K562 (cell line): ENCODE measurements at regions not wholly inside any gene's neighbourhood (a gene's known extent, or its start where the extent isn't known, plus 50 kb on each side); places are given as distances from the start of the nearest gene placed in this dataset.

Experiments
- ARNT ChIP-seq, 2 experiments: fragments of 450-650 bp; IDR thresholded peaks; 2 replicates each; pipeline ENCODE4 v1.6.1; 2016; ENCODE audit warnings: mild to moderate bottlenecking in 1 of 2
- ATF6 ChIP-seq: sonication (generic); formaldehyde crosslinking; IDR thresholded peaks from 2 replicates; pipeline ENCODE4 v1.4.0; 2020; ENCODE audit warnings: mild to moderate bottlenecking, missing genetic modification reagents
- CBFA2T2 ChIP-seq: fragments of 450-650 bp; conservative IDR thresholded peaks from 2 replicates; pipeline ENCODE4 v1.6.1; 2017; ENCODE audit warnings: mild to moderate bottlenecking
- GABPB2 ChIP-seq: fragments of 250-450 bp; sonication (Bioruptor Pico); conservative IDR thresholded peaks from 2 replicates; pipeline ENCODE4 v1.5.1; 2021; ENCODE audit warnings: mild to moderate bottlenecking
- MAFK ChIP-seq: IDR thresholded peaks from 2 replicates; pipeline ENCODE4 v1.6.1; 2011; ENCODE audit warnings: low read length, improper control_type of control experiment
- MCM5 ChIP-seq: fragments of 450-650 bp; IDR thresholded peaks from 2 replicates; pipeline ENCODE4 v1.6.1; 2016; ENCODE audit warnings: low read depth
- MECOM ChIP-seq: fragments of 250-450 bp; sonication (Bioruptor Pico); IDR thresholded peaks from 2 replicates; pipeline ENCODE4 v1.8.0; 2022; ENCODE audit warnings: inconsistent platforms
- NCOA4 ChIP-seq: fragments of 450-650 bp; IDR thresholded peaks from 2 replicates; pipeline ENCODE4 v1.6.1; 2018; ENCODE audit warnings: mild to moderate bottlenecking; ENCODE audit not compliant: partially characterized antibody
- POLR2G ChIP-seq: fragments of 200-400 bp; formaldehyde crosslinking; IDR thresholded peaks from 2 replicates; pipeline ENCODE4 v1.6.1; 2017; ENCODE audit warnings: low read depth, mild to moderate bottlenecking, antibody characterized with exemption, low read length, moderate library complexity
- TAL1 ChIP-seq: fragments of 450-650 bp; IDR thresholded peaks from 2 replicates; pipeline ENCODE4 v1.6.1; 2016; ENCODE audit warnings: mild to moderate bottlenecking
- TF ChIP-seq, protein P1 (sequence below): fragments of 450-650 bp; IDR thresholded peaks from 2 replicates; pipeline ENCODE4 v1.6.1; 2016; ENCODE audit warnings: borderline replicate concordance
- TF ChIP-seq, protein P2 (sequence below): IDR thresholded peaks from 2 replicates; pipeline ENCODE4 v1.6.1; 2012; ENCODE audit warnings: low read depth, low read length, improper control_type of control experiment, borderline replicate concordance

DNA sequence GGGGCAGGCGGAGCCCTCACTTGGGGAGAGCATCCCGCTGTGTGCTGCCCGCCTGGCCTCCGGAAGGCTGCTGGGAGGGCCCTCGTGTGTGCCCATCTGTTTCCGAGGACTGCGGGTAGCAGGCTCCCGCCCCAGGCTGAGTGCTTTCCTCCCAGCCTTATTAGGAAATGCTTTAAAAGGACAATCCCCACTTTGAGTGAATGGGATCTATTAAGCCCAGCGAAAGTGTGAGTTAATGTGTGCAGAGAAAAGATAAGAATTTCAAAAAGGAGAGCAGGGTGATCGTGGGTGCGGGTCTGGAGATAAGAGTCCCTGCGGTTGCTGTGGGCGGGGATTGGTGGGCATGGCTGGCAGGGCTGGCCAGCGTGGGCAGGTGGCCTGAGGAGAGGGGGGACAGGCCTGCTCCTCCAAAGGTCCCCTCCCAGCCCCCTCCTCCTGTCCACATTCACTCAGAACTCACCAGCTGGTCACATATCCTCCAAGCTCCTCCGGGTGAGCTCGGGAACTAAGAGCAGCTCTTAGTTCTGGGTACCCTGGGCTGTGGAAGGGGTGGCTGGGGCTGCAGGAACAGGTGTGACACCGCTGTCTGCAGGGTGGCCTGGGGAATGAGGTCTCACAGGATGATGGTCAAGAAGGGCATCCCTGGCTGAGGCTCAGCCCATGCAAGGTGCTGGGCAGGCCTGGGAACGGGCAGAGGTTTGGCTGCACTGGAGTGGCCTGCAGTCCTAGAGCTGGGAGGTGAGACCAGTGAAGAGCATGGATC, 1260.3 kb downstream of the BRD1 start (continued):
- TF ChIP-seq ATF6 (CRISPR knock-in tag): no peak
- peak; percentile 34; the same call in 1 of the 2 replicates for TF ChIP-seq TAL1
- TF ChIP-seq ARNT (IDR thresholded peaks at IDR 0.05): no peak
- TF ChIP-seq, protein P1, sequence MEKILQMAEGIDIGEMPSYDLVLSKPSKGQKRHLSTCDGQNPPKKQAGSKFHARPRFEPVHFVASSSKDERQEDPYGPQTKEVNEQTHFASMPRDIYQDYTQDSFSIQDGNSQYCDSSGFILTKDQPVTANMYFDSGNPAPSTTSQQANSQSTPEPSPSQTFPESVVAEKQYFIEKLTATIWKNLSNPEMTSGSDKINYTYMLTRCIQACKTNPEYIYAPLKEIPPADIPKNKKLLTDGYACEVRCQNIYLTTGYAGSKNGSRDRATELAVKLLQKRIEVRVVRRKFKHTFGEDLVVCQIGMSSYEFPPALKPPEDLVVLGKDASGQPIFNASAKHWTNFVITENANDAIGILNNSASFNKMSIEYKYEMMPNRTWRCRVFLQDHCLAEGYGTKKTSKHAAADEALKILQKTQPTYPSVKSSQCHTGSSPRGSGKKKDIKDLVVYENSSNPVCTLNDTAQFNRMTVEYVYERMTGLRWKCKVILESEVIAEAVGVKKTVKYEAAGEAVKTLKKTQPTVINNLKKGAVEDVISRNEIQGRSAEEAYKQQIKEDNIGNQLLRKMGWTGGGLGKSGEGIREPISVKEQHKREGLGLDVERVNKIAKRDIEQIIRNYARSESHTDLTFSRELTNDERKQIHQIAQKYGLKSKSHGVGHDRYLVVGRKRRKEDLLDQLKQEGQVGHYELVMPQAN: no peak
- no peak for TF ChIP-seq POLR2G
- TF ChIP-seq CBFA2T2: 0 out of 2 replicates have a peak, but pooled peaks have one; percentile 8
- no peak for TF ChIP-seq MAFK
- TF ChIP-seq MECOM (CRISPR knock-in tag): no peak
- no peak for TF ChIP-seq MCM5
- TF ChIP-seq GABPB2 (CRISPR knock-in tag): no peak
- no peak for TF ChIP-seq NCOA4
- TF ChIP-seq, protein P2, sequence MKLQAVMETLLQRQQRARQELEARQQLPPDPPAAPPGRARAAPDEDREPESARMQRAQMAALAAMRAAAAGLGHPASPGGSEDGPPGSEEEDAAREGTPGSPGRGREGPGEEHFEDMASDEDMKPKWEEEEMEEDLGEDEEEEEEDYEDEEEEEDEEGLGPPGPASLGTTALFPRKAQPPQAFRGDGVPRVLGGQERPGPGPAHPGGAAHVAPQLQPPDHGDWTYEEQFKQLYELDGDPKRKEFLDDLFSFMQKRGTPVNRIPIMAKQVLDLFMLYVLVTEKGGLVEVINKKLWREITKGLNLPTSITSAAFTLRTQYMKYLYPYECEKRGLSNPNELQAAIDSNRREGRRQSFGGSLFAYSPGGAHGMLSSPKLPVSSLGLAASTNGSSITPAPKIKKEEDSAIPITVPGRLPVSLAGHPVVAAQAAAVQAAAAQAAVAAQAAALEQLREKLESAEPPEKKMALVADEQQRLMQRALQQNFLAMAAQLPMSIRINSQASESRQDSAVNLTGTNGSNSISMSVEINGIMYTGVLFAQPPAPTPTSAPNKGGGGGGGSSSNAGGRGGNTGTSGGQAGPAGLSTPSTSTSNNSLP: no peak
